Fibroblast of lung (primary cell): ENCODE measurements at regions not wholly inside any gene's neighbourhood (a gene's known extent, or its start where the extent isn't known, plus 50 kb on each side); places are given as distances from the start of the nearest gene placed in this dataset.

Source experiments
- DNase-seq, 2 donors: peaks; one replicate each; pipeline versions ENCODE4 v3.0.0 to v3.0.0-alpha.2; 2010; ENCODE audit warnings: low read depth in 2 of 2
- H2AFZ ChIP-seq: 2 replicates; pipeline ENCODE4 v1.5.1; 2012; ENCODE audit warnings: low read length, control low read depth, inconsistent platforms
- H3K27ac ChIP-seq: 2 replicates; pipeline ENCODE4 v1.5.1; 2011; ENCODE audit warnings: low read length, control low read depth; ENCODE audit not compliant: insufficient read depth
- H3K27me3 ChIP-seq: 2 replicates; pipeline ENCODE4 v1.5.1; 2011; ENCODE audit warnings: mild to moderate bottlenecking, low read length; ENCODE audit not compliant: control insufficient read depth, insufficient read depth
- H3K36me3 ChIP-seq: 2 replicates; pipeline ENCODE4 v1.5.1; 2011; ENCODE audit warnings: low read length; ENCODE audit not compliant: control insufficient read depth, insufficient read depth
- H3K4me1 ChIP-seq: 2 replicates; pipeline ENCODE4 v1.5.1; 2011; ENCODE audit warnings: low read length; ENCODE audit not compliant: control insufficient read depth, insufficient read depth; ENCODE audit errors: extremely low read depth
- H3K4me2 ChIP-seq: 2 replicates; pipeline ENCODE4 v1.5.1; 2011; ENCODE audit warnings: low read length, control low read depth; ENCODE audit not compliant: insufficient read depth; ENCODE audit errors: extremely low read depth
- H3K4me3 ChIP-seq, 4 experiments: fragments of 200-600 bp in 1 of 4; sonication (generic) in 1 of 4; replicated peaks in 1 of 4; 2 replicates each; pipeline ENCODE4 v1.5.1; 2011 to 2016; ENCODE audit warnings: low read length in 4 of 4, low read depth in 3 of 4, mild to moderate bottlenecking in 3 of 4, control low read depth in 2 of 4, inconsistent platforms in 1 of 4, mixed read lengths in 1 of 4; ENCODE audit not compliant: insufficient read depth in 1 of 4; ENCODE audit errors: control extremely low read depth in 1 of 4
- H3K79me2 ChIP-seq: 2 replicates; pipeline ENCODE4 v1.5.1; 2012; ENCODE audit warnings: mild to moderate bottlenecking, low read length, inconsistent platforms; ENCODE audit not compliant: control insufficient read depth, insufficient read depth
- H3K9ac ChIP-seq: 2 replicates; pipeline ENCODE4 v1.5.1; 2011; ENCODE audit warnings: mild to moderate bottlenecking, low read length, control low read depth; ENCODE audit not compliant: insufficient read depth
- H3K9me3 ChIP-seq: 2 replicates; pipeline ENCODE4 v1.5.1; 2012; ENCODE audit warnings: low read depth, low read length; ENCODE audit not compliant: control insufficient read depth, insufficient read depth
- H4K20me1 ChIP-seq: 2 replicates; pipeline ENCODE4 v1.5.1; 2011; ENCODE audit warnings: low read length; ENCODE audit not compliant: control insufficient read depth, insufficient read depth; ENCODE audit errors: extremely low read depth
- CTCF ChIP-seq, 2 donors: IDR thresholded peaks in 1 of 2; conservative IDR thresholded peaks in 1 of 2; 1 replicate in 1 of 2; 2 replicates in 1 of 2; pipeline ENCODE4 v1.5.1; 2011 to 2012; ENCODE audit warnings: low read length in 2 of 2, control low read depth in 1 of 2, inconsistent platforms in 1 of 2, low read depth in 1 of 2, mild to moderate bottlenecking in 1 of 2
- EZH2 ChIP-seq: IDR thresholded peaks from 2 replicates; pipeline ENCODE4 v1.5.1; 2012; ENCODE audit warnings: low read length, control low read depth, mild to moderate bottlenecking; ENCODE audit errors: missing control alignments

- no peak overlapping the region for H3K4me3 ChIP-seq
- no peaks in the 10 kb centered on the region for H3K4me1 ChIP-seq
- H3K9ac ChIP-seq = no peak overlapping the region
- peak in 1 of 2 donors; percentile 18 for DNase-seq
- no peak overlapping the region for H3K4me2 ChIP-seq
- TF ChIP-seq CTCF (conservative IDR thresholded peaks at IDR 0.05 in 1 of 2, IDR thresholded peaks at IDR 0.05 in 1 of 2; ENCODE audit: low read depth in 1 of 2, low read length in 2 of 2) (no peak), EZH2 (no peak)
- no peaks in the 10 kb centered on the region for H4K20me1 ChIP-seq
- H3K36me3 ChIP-seq = no peaks in the 10 kb centered on the region
- H3K27ac ChIP-seq = no peak overlapping the region
- no peaks in the 10 kb centered on the region for H3K27me3 ChIP-seq
- H3K79me2 ChIP-seq = no peaks in the 10 kb centered on the region
- no peak overlapping the region for H2AFZ ChIP-seq
- no peaks in the 10 kb centered on the region for H3K9me3 ChIP-seq
Measured at GRCh38 chr19:5231857-5232678, 108.5 kb downstream of the PTPRS start.

GRCh38 chr19:5230730-5231555 lies 109.7 kb downstream of the PTPRS start:
- H3K4me3 ChIP-seq = no peak overlapping the region
- no peaks in the 10 kb centered on the region for H3K36me3 ChIP-seq
- H3K27me3 ChIP-seq = no peaks in the 10 kb centered on the region
- H3K4me1 ChIP-seq = no peaks in the 10 kb centered on the region
- TF ChIP-seq EZH2 = no peak
- TF ChIP-seq CTCF (conservative IDR thresholded peaks at IDR 0.05 in 1 of 2, IDR thresholded peaks at IDR 0.05 in 1 of 2; ENCODE audit: low read depth in 1 of 2, low read length in 2 of 2) = no peak
- H3K9ac ChIP-seq = no peak overlapping the region
- H3K27ac ChIP-seq = no peak overlapping the region
- no peaks in the 10 kb centered on the region for H4K20me1 ChIP-seq
- H3K9me3 ChIP-seq = no peaks in the 10 kb centered on the region
- no peak overlapping the region for H3K4me2 ChIP-seq
- no peaks in the 10 kb centered on the region for H3K79me2 ChIP-seq
- no peak overlapping the region for H2AFZ ChIP-seq
- no peak for DNase-seq

GRCh38 chr19:5229778-5230335 lies 110.8 kb downstream of the PTPRS start:
- no peak for DNase-seq
- no peaks in the 10 kb centered on the region for H4K20me1 ChIP-seq
- no peak overlapping the region for H3K27ac ChIP-seq
- H3K9me3 ChIP-seq = no peaks in the 10 kb centered on the region
- H3K4me3 ChIP-seq = no peak overlapping the region
- no peak overlapping the region for H3K9ac ChIP-seq
- H3K27me3 ChIP-seq = no peaks in the 10 kb centered on the region
- H3K4me2 ChIP-seq = no peak overlapping the region
- no peaks in the 10 kb centered on the region for H3K4me1 ChIP-seq
- no peak overlapping the region for H2AFZ ChIP-seq
- TF ChIP-seq EZH2 (no peak), CTCF (conservative IDR thresholded peaks at IDR 0.05 in 1 of 2, IDR thresholded peaks at IDR 0.05 in 1 of 2; ENCODE audit: low read depth in 1 of 2, low read length in 2 of 2) (no peak)
- no peaks in the 10 kb centered on the region for H3K36me3 ChIP-seq
- no peaks in the 10 kb centered on the region for H3K79me2 ChIP-seq
